ENCODE measurements at regions not wholly inside any gene's neighbourhood (a gene's known extent, or its start where the extent isn't known, plus 50 kb on each side); places are given as distances from the start of the nearest gene placed in this dataset.
"Not testable (repeated sequence)": the region's sequence is repeated elsewhere in the genome, so short reads cannot be mapped to it uniquely, and the experiment has no call there.

DNA sequence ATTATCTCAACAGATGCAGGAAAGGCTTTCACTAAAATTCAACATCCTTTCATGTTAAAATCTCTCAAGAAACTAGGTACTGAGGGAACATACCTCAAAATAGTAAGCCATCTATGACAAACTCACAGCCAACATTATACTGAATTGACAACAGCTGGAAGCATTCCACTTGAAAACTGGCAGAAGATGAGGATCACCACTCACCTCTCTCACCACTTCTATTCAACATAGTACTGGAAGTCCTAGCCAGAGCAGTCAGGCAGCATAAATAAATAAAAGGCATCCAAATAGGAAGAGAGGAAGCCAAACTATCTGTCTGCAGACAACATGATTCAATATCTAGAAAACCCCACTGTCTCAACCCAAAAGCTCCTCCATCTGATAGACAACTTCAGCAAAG is 203.6 kb upstream of the GRAMD2B start:
- DNase-seq = no peak

GRCh38 chr5:126220725-126221124 is 202.5 kb upstream of the GRAMD2B start:
- DNase-seq = no peak

DNA sequence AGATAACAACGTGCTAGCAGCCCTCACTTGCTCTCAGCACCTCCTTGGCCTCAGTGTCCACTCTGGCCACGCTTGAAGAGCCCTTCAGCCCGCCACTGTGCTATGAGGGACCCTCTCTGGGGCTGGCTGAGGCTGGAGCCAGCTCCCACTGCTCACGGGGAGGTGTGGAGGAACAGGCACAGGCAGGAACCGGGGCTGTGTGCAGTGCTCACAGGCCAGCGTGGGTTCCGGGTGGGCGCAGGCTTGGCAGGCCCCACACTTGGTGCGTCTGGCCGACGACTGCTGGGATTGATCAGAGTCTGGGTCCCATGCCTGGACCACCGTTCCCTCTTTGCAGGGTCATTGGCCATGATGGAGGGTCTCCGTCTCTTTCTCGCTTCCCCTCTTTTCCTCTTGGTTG is 194.3 kb upstream of the GRAMD2B start:
- DNase-seq = no peak

DNA sequence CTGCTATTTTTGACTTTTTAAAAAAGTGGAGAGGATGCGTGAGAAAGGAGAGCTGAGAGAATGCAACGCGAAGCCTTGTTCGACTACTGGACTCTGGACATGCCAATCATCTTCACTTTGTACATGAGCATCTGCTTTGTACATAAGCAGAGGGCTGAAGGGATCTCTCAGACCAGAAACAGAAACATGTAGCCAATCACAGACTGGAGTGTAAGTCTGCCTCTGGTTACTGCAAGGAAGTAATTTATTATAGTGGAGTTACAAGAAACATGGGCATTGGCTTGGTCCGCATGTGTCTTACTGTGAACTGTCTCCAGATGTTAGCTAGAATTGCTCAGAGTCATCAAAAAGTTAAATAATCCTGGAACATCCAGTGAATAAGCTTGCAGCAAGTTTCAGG is 190.0 kb upstream of the GRAMD2B start:
- DNase-seq = no peak

GRCh38 chr5:126234563-126235195 is 188.5 kb upstream of the GRAMD2B start:
- DNase-seq = no peak

DNA sequence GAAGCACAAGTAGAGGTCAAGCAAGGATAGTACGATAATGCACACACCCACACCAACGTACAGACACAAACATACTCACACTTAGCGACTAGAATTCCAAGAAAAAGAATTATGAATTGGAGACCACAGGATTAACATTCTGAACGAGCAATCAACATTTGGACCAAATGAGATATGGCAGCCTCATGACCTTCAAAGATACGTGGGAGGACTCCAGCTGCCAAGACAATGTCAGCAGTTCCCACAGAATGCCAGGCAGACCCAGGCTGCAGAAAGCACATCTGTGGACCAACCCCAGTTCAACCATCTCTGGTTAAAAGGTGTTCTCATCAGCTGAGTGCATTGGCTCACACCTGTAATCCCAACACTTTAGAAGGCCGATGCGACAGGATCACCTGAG is 187.6 kb upstream of the GRAMD2B start:
- no peak for DNase-seq

DNA sequence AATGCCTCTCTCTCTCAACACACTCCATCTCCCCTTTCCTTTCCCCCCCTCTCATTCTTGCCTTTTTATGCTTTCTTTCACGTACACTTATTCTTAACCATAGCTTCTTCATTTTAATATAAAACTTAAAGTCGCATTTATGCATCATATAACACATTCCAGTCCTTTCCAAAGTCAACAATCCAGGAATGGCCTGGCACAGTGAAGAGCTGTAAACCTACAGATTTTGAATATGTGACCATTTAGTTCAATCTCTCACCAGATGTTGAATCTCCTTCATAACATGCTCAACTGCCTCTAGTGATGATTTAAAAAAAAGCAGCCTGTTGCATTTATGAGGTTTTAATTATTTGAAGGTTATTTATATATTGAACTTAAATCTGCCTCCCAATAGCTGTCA is 186.2 kb upstream of the GRAMD2B start:
- no peak for DNase-seq

DNA sequence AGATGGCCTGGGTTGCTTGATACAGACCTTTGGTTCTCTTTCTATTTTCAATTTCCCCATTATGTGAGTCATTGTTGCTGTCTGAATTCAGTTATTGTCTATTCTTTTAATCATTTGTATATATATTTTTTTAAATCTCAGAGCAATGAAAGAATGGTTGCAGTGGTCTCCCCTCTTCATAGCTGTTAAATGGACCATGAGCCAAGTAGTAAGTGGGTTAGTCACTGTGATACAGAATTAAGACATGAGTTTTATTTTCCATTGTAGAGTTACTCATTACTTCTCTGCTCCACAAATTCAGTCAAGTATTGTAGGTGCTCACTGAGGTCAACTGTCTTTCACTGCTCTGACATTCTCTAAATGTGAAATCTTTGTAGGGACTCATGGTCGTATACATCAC is 174.6 kb upstream of the GRAMD2B start:
- no peak for DNase-seq

DNA sequence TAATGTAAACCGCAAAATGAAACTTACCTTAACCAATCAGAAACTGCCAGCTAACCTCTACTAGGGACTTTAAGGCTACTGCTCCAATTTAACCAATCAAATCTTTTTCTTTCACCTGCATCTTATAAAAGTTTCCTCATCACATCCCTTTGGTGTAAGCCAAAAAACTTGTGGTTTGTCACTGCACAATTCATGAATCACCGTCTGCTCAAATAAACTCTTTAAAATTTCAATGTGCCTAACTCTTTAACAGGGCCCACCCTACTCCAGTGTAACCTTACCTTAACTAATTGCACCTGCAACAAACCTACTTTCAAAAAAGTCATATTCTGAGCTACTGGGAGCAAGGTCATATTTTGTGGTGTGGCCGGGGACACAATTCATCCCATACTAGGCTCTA is 172.2 kb upstream of the GRAMD2B start:
- no peak for DNase-seq

GRCh38 chr5:126253406-126253805 is 169.8 kb upstream of the GRAMD2B start:
- DNase-seq = no peak

DNA sequence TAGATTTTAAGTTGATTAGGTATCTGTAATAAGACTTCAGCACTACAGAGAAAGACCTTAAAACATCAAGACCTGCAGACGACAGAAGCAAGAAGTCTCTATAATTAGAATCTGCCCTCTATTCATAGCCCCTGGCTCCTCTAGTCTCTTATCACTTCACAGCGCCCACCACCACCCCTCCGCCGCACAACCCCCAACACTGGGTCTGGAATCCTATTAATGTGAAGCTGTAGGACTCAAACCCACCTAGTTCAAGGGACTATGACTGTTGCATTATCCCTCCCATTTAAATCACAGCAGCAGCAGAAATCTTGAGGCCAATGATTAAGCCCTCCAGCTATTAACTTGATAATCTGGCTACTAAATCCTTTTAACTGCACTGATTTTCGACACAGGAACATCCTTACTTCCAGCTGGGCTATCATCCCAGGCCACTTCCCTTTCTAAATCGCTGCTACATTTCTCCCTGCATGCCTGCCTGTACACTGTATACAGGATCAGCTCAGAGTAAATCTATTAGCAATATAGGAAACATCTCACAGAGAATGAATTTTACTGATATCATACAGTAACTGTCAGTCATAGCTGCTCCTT is 159.5 kb upstream of the GRAMD2B start:
- DNase-seq = no peak

- DNase-seq = no peak
Measured at GRCh38 chr5:126265917-126266316, 157.3 kb upstream of the GRAMD2B start.

- DNase-seq = no peak
Measured at GRCh38 chr5:126267438-126267837, 155.8 kb upstream of the GRAMD2B start.

- no peak for DNase-seq
Measured at GRCh38 chr5:126268697-126269315, 154.4 kb upstream of the GRAMD2B start.

DNA sequence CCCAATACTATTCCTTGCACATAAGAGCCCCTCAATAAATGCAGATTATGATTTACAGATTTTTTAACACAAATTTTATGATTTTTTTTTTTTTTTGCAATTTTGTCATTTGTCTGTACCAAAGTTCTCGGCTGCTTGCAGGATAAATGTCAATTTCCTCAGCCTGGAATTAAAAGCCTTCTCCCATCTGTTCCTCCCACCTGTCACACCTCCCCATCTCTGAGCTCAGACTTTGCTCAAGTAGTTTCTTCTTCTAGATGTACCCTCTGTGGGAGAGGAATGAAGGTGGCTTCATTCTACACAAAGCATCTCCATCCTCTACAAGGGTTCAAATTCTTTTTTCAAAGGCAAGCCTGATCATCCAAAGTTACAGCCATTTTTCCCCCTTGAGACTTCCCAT is 153.7 kb upstream of the GRAMD2B start:
- no peak for DNase-seq

GRCh38 chr5:126271141-126271540 is 152.1 kb upstream of the GRAMD2B start:
- no peak for DNase-seq

GRCh38 chr5:126274076-126274762 is 149.0 kb upstream of the GRAMD2B start:
- DNase-seq = no peak

GRCh38 chr5:126274763-126275125 is 148.5 kb upstream of the GRAMD2B start:
- DNase-seq = no peak

- no peak for DNase-seq
Measured at GRCh38 chr5:126277762-126278161, 145.4 kb upstream of the GRAMD2B start.

- no peak for DNase-seq
Measured at GRCh38 chr5:126280343-126280742, 142.9 kb upstream of the GRAMD2B start.

- DNase-seq = no peak
Measured at GRCh38 chr5:126280846-126281245, 142.4 kb upstream of the GRAMD2B start.

DNA sequence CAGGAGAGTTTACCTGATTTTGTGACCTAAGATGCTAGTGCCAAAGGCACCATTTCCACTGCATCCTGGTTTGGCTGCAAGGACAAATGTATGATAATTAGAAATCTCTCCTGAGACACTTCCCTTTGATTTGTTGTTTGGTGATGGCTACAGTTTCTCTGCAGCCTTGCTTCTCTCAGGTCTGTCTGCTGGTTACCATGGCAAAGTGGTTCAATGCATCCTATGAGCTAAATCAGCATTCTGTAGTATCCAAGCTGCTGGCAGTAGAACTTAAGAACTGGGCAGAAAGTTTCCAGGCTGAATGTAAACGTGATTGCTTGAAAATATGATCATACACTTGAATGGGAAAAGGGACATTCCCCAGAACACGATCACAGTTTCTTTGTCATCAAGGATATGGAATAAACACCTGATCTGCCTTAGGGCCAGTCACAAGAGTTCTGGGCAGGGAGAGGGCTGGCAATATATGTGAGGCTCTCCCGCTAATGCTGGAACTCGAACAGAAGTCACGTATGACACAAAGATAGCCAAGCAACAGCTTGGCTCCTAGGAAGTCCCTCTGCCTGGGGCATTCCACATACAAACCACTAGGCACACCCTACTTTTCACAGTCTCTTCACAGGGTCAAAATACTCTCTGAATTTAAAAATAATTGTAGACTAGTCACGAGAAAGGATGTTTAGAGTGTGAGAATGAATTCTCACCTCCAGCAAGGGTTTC is 138.1 kb upstream of the GRAMD2B start:
- DNase-seq = no peak

DNA sequence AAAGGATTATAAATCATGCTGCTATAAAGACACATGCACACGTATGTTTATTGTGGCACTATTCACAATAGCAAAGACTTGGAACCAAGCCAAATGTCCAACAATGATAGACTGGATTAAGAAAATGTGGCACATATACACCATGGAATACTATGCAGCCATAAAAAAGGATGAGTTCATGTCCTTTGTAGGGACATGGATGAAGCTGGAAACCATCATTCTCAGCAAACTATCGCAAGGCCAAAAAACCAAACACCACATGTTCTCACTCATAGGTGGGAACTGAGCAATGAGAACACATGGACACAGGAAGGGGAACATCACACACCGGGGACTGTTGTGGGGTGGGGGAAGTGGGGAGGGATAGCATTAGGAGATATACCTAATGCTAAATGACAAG is 127.1 kb upstream of the GRAMD2B start:
- not testable (repeated sequence) for DNase-seq

All from effector CD4-positive, alpha-beta T cell (primary cell).